C4-2B (cell line): ENCODE measurements at regions not wholly inside any gene's neighbourhood (a gene's known extent, or its start where the extent isn't known, plus 50 kb on each side); places are given as distances from the start of the nearest gene placed in this dataset.
"Not testable (repeated sequence)": the region's sequence is repeated elsewhere in the genome, so short reads cannot be mapped to it uniquely, and the experiment has no call there.

Source experiments
- CTCF ChIP-seq: fragments of 450-650 bp; conservative IDR thresholded peaks from 2 replicates; pipeline ENCODE4 v1.5.1; 2017; ENCODE audit warnings: mild to moderate bottlenecking
- ZFX ChIP-seq: fragments of 450-650 bp; IDR thresholded peaks from 2 replicates; pipeline ENCODE4 v1.6.1; 2017

- not testable (repeated sequence) for TF ChIP-seq CTCF, ZFX
Measured at GRCh38 chr9:89856296-89856695, 251.5 kb downstream of the GADD45G start.
